AG04450 (cell line): ENCODE measurements at regions not wholly inside any gene's neighbourhood (a gene's known extent, or its start where the extent isn't known, plus 50 kb on each side); places are given as distances from the start of the nearest gene placed in this dataset.
"Not testable (repeated sequence)": the region's sequence is repeated elsewhere in the genome, so short reads cannot be mapped to it uniquely, and the experiment has no call there.

Experiments
- CTCF ChIA-PET: fragments of 300-600, 350-600 bp; formaldehyde crosslinking; extraction: SDS; loops from one replicate; lab custom pipeline; 2022; ENCODE audit warnings: antibody characterized with exemption, inconsistent platforms; lab: Charles Lee
- POLR2A ChIA-PET: fragments of 350-600 bp; formaldehyde crosslinking; extraction: SDS; loops from one replicate; lab custom pipeline; 2021; ENCODE audit warnings: antibody characterized with exemption, inconsistent platforms; lab: Yijun Ruan, JAX
- DNase-seq: peaks from one replicate; pipeline ENCODE4 v3.0.0-alpha.2; 2011; ENCODE audit warnings: low read depth, low spot score
- H3K27ac ChIP-seq: one replicate; pipeline ENCODE4 v1.5.1; 2012; ENCODE audit warnings: low read depth, low read length, control low read depth
- H3K27me3 ChIP-seq: one replicate; pipeline ENCODE4 v1.6.0; 2012; ENCODE audit warnings: low read length; ENCODE audit not compliant: control insufficient read depth, insufficient read depth
- H3K4me3 ChIP-seq: 2 replicates; pipeline ENCODE4 v1.5.1; 2011; ENCODE audit warnings: mild to moderate bottlenecking, low read depth, low read length, control low read depth
- H3K9me3 ChIP-seq: 2 replicates; pipeline ENCODE4 v1.5.1; 2012; ENCODE audit warnings: low read length; ENCODE audit not compliant: control insufficient read depth, insufficient read depth
- TF ChIP-seq, protein P1 (sequence below): IDR thresholded peaks from 2 replicates; pipeline ENCODE4 v1.5.1; 2011; ENCODE audit warnings: low read depth, low read length, control low read depth, inconsistent platforms

- H3K9me3 ChIP-seq = no peaks in the 10 kb centered on the region
- H3K4me3 ChIP-seq = no peak overlapping the region
- POLR2A ChIA-PET = interaction anchor here (0.6 kb wide), 1 partner anchor 1236 kb away, joined by 6 read pairs; no protein-coding TSS in a partner anchor
- CTCF ChIA-PET = interaction anchor here (0.6 kb wide), 1 partner anchor 11 kb away, joined by 5 read pairs; no protein-coding TSS in a partner anchor
- no peaks in the 10 kb centered on the region for H3K27me3 ChIP-seq
- peak overlapping the region; percentile 22 for H3K27ac ChIP-seq
- DNase-seq = no peak
- TF ChIP-seq, protein P1, sequence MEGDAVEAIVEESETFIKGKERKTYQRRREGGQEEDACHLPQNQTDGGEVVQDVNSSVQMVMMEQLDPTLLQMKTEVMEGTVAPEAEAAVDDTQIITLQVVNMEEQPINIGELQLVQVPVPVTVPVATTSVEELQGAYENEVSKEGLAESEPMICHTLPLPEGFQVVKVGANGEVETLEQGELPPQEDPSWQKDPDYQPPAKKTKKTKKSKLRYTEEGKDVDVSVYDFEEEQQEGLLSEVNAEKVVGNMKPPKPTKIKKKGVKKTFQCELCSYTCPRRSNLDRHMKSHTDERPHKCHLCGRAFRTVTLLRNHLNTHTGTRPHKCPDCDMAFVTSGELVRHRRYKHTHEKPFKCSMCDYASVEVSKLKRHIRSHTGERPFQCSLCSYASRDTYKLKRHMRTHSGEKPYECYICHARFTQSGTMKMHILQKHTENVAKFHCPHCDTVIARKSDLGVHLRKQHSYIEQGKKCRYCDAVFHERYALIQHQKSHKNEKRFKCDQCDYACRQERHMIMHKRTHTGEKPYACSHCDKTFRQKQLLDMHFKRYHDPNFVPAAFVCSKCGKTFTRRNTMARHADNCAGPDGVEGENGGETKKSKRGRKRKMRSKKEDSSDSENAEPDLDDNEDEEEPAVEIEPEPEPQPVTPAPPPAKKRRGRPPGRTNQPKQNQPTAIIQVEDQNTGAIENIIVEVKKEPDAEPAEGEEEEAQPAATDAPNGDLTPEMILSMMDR = no peak
Observed at GRCh38 chr20:53652859-53653517, 59.3 kb upstream of the ZNF217 start.

DNA sequence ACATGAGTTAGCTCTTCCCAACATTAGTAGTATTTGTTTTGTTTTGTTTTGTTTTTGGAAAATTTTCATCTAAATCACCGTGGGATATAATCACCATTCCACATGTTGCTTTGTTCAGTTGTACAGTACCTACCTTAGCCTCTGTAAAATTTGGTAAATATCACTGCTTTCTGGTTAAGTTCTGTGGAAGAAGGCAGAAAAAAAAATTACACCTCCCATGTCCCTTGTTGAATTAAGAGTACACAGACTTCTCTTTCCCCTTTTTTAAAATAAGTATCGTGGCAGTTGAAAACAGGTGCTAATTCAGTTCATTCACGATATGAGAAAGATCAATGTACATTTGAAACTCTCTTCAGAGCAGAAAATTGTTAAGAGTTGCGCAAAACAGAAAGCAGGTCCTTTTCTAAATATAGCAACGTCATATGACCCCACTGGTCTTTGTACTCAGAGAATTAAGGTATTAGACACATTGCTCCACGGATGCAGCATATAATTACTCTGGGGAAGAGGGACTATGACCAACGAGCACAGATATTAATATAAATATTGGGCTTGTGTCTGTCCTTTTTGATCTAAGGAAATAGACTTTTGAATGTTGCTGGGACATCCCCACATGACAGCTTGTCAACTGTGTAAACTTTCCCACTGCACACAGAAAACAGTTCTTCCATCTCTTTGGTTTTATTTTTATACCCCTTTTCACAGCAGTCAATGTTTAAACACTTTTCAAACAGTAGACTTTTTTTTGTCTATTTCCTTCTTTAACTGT, 58.6 kb upstream of the ZNF217 start:
- DNase-seq = no peak

GRCh38 chr20:53649493-53649892, 55.9 kb upstream of the ZNF217 start:
- H3K9me3 ChIP-seq, H3K27ac ChIP-seq, POLR2A ChIA-PET, H3K27me3 ChIP-seq, H3K4me3 ChIP-seq, DNase-seq: not testable (repeated sequence)
- CTCF ChIA-PET = interaction anchor here (0.6 kb wide), 1 partner anchor 103 kb away, joined by 3 read pairs; no protein-coding TSS in a partner anchor

More for the DNA sequence above, 58.6 kb upstream of the ZNF217 start:
- H3K27me3 ChIP-seq = no peaks in the 10 kb centered on the region
- H3K9me3 ChIP-seq = no peaks in the 10 kb centered on the region
- H3K4me3 ChIP-seq = no peak overlapping the region
- CTCF ChIA-PET = interaction anchor here (0.6 kb wide), 1 partner anchor 12 kb away, joined by 5 read pairs; no protein-coding TSS in a partner anchor
- TF ChIP-seq, protein P1 = no peak
- H3K27ac ChIP-seq = no peak overlapping the region
- POLR2A ChIA-PET = interaction anchor here (0.6 to 1.3 kb wide), 2 partner anchors 86 to 1235 kb away, joined by 3 to 6 read pairs; no protein-coding TSS in a partner anchor

GRCh38 chr20:53647286-53647821, 53.7 kb upstream of the ZNF217 start:
- DNase-seq = no peak
- POLR2A ChIA-PET = interaction anchor here (0.6 kb wide), 1 partner anchor 34 kb away, joined by 3 read pairs; no protein-coding TSS in a partner anchor

DNA sequence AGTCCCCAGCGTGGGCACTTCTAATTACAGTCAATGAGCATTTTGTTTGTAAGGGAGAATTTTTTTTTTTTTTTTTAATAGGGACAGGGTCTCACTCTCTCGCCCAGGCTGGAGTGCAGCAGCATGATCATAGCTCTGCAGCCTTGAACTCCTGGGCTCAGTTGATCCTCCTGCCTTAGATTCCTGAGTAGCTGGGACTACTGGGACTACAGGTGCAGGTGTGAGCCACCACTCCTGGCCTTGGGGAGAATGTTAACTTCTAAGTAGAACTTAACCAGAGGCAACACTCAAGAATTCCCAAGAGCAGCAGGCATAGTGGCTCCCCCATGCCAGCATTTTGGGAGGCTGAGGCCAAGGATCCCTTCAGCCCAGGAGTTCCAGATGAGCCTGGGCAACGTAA, 52.9 kb upstream of the ZNF217 start:
- ChIA-PET POLR2A (no interaction called here), CTCF (interaction anchor here (0.8 kb wide), 1 partner anchor 52 kb away, joined by 3 read pairs; the partner anchor contains the start of gene ZNF217)
- Histone ChIP-seq H3K27me3 (no peaks in the 10 kb centered on the region), H3K4me3 (no peak overlapping the region), H3K9me3 (no peaks in the 10 kb centered on the region), H3K27ac (no peak overlapping the region)
- no peak for DNase-seq
- TF ChIP-seq, protein P1 = no peak

More at GRCh38 chr20:53647286-53647821, 53.7 kb upstream of the ZNF217 start:
- TF ChIP-seq, protein P1 = no peak
- no peaks in the 10 kb centered on the region for H3K9me3 ChIP-seq
- CTCF ChIA-PET = no interaction called here
- H3K4me3 ChIP-seq = no peak overlapping the region
- H3K27me3 ChIP-seq = no peaks in the 10 kb centered on the region
- H3K27ac ChIP-seq = no peak overlapping the region
